ENCODE measurements at regions not wholly inside any gene's neighbourhood (a gene's known extent, or its start where the extent isn't known, plus 50 kb on each side); places are given as distances from the start of the nearest gene placed in this dataset.

DNA sequence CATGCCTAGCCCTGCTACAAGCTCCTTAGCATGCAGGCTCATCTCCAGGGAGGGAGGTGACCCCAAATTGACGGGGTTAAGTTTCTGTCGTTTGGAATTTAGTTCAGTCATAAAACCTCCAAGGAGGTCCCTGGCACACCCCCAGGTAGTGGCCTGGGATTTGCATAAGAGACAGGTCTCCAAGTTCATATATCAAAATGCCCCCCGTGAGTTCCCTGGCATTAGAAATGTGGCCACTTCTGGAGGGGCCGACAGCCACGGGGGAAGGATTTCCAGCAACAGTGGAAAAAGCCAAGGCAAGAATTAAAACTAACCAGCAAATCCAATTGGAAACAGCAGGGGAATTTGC lies 228.8 kb downstream of the BCL11B start:
- Mint-ChIP-seq H3K4me3 (ENCODE audit: unreplicated experiment) (no peak overlapping the region), H3K27me3 (ENCODE audit: unreplicated experiment) (peaks cover 1% of the 10 kb centered on the region), H3K4me1 (ENCODE audit: low read depth, unreplicated experiment) (no peaks in the 10 kb centered on the region), H3K36me3 (ENCODE audit: unreplicated experiment) (no peaks in the 10 kb centered on the region), H3K27ac (ENCODE audit: unreplicated experiment) (no peak overlapping the region), H3K9me3 (ENCODE audit: unreplicated experiment) (peaks cover 2% of the 10 kb centered on the region)
- TF ChIP-seq, protein P1, sequence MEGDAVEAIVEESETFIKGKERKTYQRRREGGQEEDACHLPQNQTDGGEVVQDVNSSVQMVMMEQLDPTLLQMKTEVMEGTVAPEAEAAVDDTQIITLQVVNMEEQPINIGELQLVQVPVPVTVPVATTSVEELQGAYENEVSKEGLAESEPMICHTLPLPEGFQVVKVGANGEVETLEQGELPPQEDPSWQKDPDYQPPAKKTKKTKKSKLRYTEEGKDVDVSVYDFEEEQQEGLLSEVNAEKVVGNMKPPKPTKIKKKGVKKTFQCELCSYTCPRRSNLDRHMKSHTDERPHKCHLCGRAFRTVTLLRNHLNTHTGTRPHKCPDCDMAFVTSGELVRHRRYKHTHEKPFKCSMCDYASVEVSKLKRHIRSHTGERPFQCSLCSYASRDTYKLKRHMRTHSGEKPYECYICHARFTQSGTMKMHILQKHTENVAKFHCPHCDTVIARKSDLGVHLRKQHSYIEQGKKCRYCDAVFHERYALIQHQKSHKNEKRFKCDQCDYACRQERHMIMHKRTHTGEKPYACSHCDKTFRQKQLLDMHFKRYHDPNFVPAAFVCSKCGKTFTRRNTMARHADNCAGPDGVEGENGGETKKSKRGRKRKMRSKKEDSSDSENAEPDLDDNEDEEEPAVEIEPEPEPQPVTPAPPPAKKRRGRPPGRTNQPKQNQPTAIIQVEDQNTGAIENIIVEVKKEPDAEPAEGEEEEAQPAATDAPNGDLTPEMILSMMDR (IDR thresholded peaks at IDR 0.05; ENCODE audit: partially characterized antibody, unreplicated experiment) = no peak
- DNase-seq = no peak

DNA sequence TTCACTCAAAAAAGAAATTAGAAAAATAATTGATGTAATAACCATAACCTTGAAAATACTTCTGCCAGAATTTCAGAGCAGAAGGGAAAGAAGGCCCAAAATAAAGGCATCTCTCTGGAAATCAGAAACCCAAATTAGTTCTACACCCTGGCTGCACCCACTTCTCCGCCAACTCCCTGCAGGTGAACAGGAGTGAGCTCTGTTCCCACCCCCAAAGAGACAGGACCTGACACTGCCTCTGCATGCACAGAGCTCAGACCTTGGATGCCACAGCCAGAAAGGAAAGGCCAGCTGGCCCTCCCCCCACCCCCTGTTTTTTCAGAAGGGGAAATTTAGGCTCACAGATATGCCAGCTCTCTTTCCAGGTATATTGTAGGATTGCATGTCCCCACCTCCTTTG lies 228.2 kb downstream of the BCL11B start:
- Mint-ChIP-seq H3K36me3 (ENCODE audit: unreplicated experiment) (no peaks in the 10 kb centered on the region), H3K4me1 (ENCODE audit: low read depth, unreplicated experiment) (no peaks in the 10 kb centered on the region), H3K4me3 (ENCODE audit: unreplicated experiment) (no peak overlapping the region), H3K9me3 (ENCODE audit: unreplicated experiment) (peaks cover 3% of the 10 kb centered on the region), H3K27me3 (ENCODE audit: unreplicated experiment) (peaks cover 1% of the 10 kb centered on the region), H3K27ac (ENCODE audit: unreplicated experiment) (no peak overlapping the region)
- no peak for DNase-seq
- TF ChIP-seq, protein P1 (IDR thresholded peaks at IDR 0.05; ENCODE audit: partially characterized antibody, unreplicated experiment) = no peak

- H3K27ac Mint-ChIP-seq (ENCODE audit: unreplicated experiment) = no peak overlapping the region
- peaks cover 10% of the 10 kb centered on the region for H3K36me3 Mint-ChIP-seq (ENCODE audit: unreplicated experiment)
These were observed 224.5 kb downstream of the BCL11B start for GRCh38 chr14:99047441-99048031.

DNA sequence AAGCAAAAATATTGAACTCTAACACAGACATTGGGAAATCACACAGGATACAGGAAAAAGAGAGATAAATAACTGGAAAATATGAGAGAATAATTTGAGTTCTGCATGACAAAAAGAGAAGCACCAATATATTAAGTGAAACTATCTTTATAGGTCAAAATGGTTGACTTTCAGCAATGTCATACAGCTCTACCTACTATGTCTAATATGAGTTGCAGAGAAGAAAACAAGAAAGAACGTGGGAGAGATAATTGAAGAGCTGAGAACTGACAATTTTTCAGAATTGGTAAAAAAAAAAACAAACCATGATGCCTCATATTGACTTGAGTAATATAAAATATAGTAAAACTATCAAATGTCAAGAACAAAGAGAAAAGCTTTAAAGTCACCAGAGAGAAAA lies 221.7 kb downstream of the BCL11B start:
- Mint-ChIP-seq H3K27ac (ENCODE audit: unreplicated experiment) (no peak overlapping the region), H3K36me3 (ENCODE audit: unreplicated experiment) (peaks cover 17% of the 10 kb centered on the region), H3K9me3 (ENCODE audit: unreplicated experiment) (peaks cover 5% of the 10 kb centered on the region), H3K4me1 (ENCODE audit: low read depth, unreplicated experiment) (no peaks in the 10 kb centered on the region), H3K4me3 (ENCODE audit: unreplicated experiment) (no peak overlapping the region), H3K27me3 (ENCODE audit: unreplicated experiment) (no peaks in the 10 kb centered on the region)
- TF ChIP-seq, protein P1 (IDR thresholded peaks at IDR 0.05; ENCODE audit: partially characterized antibody, unreplicated experiment) = no peak
- no peak for DNase-seq

More at GRCh38 chr14:99047441-99048031, 224.5 kb downstream of the BCL11B start:
- H3K4me3 Mint-ChIP-seq (ENCODE audit: unreplicated experiment) = no peak overlapping the region
- H3K9me3 Mint-ChIP-seq (ENCODE audit: unreplicated experiment) = peaks cover 5% of the 10 kb centered on the region
- H3K4me1 Mint-ChIP-seq (ENCODE audit: low read depth, unreplicated experiment) = no peaks in the 10 kb centered on the region
- TF ChIP-seq, protein P1 (IDR thresholded peaks at IDR 0.05; ENCODE audit: partially characterized antibody, unreplicated experiment) = no peak
- no peak for DNase-seq
- peaks cover 1% of the 10 kb centered on the region for H3K27me3 Mint-ChIP-seq (ENCODE audit: unreplicated experiment)

DNA sequence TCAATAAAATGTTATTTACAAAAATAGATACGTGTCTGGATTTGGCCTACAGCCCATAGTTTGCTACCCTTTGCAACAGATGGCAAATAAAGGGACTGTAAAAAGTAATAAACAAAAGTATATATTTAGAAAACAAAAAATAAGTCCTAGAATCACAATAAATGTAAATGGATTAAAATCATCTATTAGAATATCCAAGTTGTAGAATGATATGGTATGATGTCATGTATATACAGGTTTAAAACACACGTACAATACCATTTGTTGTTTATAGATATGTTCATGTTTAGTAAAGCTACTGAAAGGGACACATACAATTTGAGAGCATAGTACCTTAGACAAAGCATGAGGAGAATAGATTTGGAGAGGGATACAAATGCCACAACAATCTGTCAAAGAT lies 219.5 kb downstream of the BCL11B start:
- DNase-seq = no peak
- Mint-ChIP-seq H3K4me1 (ENCODE audit: low read depth, unreplicated experiment) (no peaks in the 10 kb centered on the region), H3K4me3 (ENCODE audit: unreplicated experiment) (no peak overlapping the region), H3K9me3 (ENCODE audit: unreplicated experiment) (peaks cover 6% of the 10 kb centered on the region), H3K36me3 (ENCODE audit: unreplicated experiment) (peaks cover 17% of the 10 kb centered on the region), H3K27me3 (ENCODE audit: unreplicated experiment) (peaks cover 1% of the 10 kb centered on the region), H3K27ac (ENCODE audit: unreplicated experiment) (no peak overlapping the region)
- TF ChIP-seq, protein P1 (IDR thresholded peaks at IDR 0.05; ENCODE audit: partially characterized antibody, unreplicated experiment) = no peak
